ENCODE measurements at regions not wholly inside any gene's neighbourhood (a gene's known extent, or its start where the extent isn't known, plus 50 kb on each side); places are given as distances from the start of the nearest gene placed in this dataset.
"Not testable (repeated sequence)": the region's sequence is repeated elsewhere in the genome, so short reads cannot be mapped to it uniquely, and the experiment has no call there.

DNA sequence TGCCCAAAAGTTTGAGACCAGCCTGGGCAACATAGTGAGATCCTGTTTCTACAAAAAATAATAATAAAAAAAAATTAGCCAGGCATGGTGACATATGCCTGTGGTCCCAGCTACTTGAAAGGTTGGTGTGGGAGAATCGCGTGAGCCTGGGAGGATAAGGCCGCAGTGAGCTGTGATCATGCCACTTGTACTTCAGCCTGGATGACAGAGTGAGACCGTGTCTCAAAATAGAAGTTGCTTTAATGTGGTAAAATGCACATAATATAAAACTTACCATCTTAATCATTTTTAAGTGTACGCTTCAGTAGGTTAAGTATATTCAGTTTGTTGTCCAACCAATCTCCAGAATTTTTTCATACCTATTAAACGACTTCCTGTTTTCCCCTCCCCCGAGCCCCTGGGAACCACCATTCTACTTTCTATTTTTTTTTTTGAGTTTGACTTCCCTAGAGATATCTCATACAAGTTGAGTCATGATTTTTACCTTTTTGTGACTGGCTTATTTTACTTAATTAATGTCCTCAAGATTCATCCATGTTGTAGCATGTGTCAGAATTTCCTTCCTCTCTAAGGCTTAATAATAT is 120.1 kb upstream of the POC5 start:
- no peak for DNase-seq

DNA sequence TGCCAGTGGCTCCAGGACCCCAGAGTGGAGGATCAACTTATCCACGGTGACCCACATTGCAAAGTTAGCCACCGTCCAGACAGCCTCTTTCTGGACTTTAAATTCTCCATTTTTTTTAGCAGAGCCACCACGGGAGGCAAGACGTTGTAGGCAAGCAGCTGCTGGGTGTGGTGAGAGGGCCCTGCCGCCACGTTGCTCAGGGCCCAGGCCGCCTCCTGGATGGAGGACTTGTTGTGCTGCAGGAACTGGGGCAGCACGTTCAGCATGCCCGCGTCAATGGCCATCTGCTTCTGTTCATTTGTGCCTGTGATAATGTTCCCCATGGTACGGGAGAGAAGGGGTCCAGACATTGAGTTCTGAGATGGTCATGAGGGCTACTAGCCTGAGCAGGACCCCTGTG is 114.3 kb upstream of the POC5 start:
- DNase-seq: no peak

DNA sequence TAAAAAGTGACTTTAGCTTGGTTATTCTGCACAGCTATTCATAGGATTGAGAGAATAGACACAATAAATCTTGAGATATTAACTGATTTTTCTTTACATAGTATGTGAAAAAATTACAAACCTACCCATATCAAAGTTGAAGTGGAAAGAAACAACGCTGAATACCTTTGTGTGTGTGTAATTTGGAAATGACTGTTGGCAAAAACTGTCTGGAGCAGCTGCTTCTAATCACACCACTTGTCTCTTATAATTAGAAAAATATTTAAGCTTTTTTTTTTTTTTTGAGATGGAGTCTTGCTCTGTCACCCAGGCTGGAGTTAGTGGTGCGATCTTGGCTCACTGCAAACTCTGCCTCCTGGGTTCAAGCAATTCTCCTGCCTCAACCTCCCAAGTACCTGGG is 110.8 kb upstream of the POC5 start:
- no peak for DNase-seq

DNA sequence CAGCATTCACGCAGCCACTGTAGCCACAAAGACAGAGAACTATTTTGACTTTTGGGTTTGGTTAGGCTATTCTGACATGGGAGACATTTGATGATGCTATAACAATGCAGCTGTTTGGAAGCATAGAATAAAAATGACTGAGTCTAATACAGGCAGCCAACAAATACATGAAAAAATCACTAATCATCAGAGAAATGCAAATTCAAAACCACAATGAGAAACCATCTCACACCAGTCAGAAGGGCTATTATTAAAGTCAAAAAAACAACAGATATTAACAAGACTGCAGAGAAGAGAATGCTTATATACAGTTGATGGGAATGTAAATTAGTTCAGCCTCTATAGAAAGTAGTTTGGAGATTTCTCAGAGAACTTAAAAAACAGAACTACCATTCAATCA is 107.1 kb upstream of the POC5 start:
- DNase-seq: no peak

DNA sequence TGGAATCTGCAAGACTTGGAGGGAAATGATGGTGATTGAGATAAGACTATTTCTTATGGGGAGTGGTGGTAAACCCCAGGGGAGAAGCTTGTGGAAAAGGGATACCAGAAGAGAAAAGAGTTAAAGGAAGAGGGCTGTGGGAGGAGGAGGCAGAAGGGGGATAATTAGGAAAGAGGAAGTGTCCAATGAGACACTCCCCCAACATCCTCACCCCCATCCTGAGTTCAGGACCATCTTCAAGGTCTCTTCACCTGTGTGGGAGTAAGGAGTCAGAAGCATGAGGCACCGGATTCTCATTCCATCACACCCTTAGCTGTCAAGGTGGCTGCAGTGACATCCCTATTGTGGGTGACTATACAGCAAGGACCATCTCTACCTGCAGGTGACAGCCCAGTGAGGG is 106.6 kb upstream of the POC5 start:
- DNase-seq: no peak

DNA sequence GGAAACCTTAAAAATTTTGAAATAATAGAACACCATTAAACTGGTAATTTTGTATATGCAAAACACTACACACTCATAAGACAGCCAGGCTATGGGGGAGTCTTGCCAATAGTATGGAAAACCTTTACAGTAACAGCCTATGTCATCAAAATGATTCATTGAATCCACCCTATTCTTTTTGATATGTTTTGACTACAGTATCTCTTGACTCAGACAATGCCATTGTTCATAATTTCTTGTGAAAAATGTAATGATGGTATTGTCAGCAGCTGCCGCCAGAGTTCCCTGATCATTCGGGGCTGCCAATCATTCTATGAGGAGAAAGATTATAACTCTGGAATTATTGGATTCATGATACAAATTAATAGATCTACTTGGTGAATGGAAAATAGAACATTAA is 101.4 kb upstream of the POC5 start:
- no peak for DNase-seq

DNA sequence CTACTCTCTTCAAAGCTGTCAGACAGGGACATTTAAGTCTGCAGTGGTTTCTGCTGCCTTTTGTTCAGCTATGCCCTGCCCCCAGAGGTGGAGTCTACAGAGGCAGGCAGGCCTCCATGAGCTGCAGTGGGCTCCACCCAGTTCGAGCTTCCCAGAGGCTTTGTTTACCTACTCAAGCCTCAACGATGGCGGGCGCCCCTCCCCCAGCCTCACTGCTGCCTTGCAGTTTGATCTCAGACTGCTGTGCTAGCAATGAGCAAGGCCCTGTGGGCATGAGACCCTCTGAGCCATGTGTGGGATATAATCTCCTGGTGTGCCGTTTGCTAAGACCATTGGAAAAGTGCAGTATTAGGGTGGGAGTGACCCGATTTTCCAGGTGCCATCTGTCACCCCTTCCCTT is 82.5 kb upstream of the POC5 start:
- not testable (repeated sequence) for DNase-seq

DNA sequence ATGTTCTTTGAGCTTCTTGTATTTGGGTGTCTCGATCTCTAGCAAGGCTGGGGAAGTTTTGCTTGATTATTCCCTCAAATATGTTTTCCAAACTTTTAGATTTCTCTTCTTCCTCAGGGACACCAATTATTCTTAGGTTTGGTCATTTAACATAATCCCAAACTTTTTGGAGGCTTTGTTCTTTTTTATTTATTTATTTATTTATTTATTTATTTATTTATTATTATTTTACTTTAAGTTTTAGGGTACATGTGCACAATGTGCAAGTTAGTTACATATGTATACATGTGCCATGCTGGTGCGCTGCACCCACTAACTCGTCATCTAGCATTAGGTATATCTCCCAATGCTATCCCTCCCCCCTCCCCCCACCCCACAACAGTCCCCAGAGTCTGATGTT is 52.1 kb upstream of the POC5 start:
- not testable (repeated sequence) for DNase-seq
